ENCODE measurements at regions not wholly inside any gene's neighbourhood (a gene's known extent, or its start where the extent isn't known, plus 50 kb on each side); places are given as distances from the start of the nearest gene placed in this dataset.

GRCh38 chr2:9057939-9058761, 54.7 kb upstream of the MBOAT2 start:
- no peak for TF ChIP-seq CTCF (IDR thresholded peaks at IDR 0.05; ENCODE audit: control extremely low read depth in 1 of 3, insufficient read depth in 1 of 3, low read depth in 1 of 3, low read length in 3 of 3)
- no peak for TF ChIP-seq RAD21 (IDR thresholded peaks at IDR 0.05 in 1 of 2, conservative IDR thresholded peaks at IDR 0.05 in 1 of 2; ENCODE audit: low read depth in 2 of 2, low read length in 2 of 2)
- TF ChIP-seq POLR2A (IDR thresholded peaks at IDR 0.05; ENCODE audit: control extremely low read depth in 1 of 2, low read depth in 2 of 2, low read length in 2 of 2): no peak
- TF ChIP-seq RFX5 (IDR thresholded peaks at IDR 0.05; ENCODE audit: borderline replicate concordance, low read depth, low read length): no peak
- no peak for TF ChIP-seq ZNF274 (IDR thresholded peaks at IDR 0.05; ENCODE audit: borderline replicate concordance, extremely low read depth, low read length)
- no peak for TF ChIP-seq EZH2 (IDR thresholded peaks at IDR 0.05; ENCODE audit: low read depth, low read length, severe bottlenecking)
- no peak for TF ChIP-seq TBP (IDR thresholded peaks at IDR 0.05; ENCODE audit: low read depth, low read length)
- no peak for TF ChIP-seq POLR2AphosphoS5 (IDR thresholded peaks at IDR 0.05; ENCODE audit: low read depth, low read length)

All from H1 (cell line).